ENCODE measurements at regions not wholly inside any gene's neighbourhood (a gene's known extent, or its start where the extent isn't known, plus 50 kb on each side); places are given as distances from the start of the nearest gene placed in this dataset.
A peak's percentile ranks its signal among the peaks of the same experiment; 100 is the strongest.

DNA sequence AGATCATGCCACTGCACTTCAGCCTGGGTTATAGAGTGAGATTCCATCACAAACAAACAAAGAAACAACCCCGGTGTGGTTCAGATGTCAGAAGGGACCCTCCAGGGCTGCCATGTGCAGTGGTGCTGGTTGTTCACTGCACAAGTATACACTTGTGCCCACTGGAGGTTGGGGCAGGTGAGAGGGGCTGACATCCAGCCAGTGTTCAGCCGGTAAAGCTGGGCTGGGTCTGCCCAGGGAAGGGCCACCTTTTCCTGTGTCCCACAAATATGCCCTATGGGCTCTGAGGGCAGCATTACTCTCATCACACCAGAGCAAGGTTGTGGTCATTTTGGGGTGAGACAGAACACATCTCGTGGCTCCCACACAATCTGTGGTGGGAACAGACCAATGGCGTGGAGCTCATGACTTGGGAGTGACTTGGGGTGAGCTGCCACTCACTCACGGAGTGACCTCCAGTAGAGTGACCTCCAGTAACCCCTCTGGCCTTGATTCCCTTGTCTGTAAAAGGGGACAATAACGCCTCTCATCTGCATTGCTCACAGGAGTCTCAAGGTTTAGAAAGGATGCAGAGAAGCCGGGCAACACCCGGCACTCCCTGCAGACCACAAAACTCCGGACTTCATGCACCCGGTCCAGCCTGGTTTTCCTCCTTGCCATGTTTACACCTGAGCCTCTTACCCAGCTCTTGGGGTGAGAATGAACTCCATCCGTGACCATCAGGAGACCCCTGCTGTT, 69.0 kb upstream of the VRK1 start:
- no peak for DNase-seq

DNA sequence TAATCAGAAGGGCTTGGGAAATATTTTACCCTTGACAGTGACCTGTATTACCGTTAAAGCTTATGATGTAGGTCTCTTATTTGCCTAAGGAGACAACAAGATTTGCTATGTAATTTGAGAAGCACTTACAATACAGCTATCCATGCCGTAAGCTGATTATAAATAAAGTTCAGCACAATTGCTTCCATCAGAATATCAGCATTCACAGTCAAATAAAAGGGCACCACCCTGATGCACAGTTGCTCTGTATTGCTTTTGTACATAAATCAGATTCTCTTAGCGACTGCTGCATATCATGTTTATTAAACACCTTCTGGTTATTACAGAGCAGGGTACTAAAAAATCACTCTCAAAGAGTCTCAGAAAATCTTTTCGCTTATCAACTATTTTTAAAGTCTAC, 67.3 kb upstream of the VRK1 start:
- DNase-seq, result no peak

DNA sequence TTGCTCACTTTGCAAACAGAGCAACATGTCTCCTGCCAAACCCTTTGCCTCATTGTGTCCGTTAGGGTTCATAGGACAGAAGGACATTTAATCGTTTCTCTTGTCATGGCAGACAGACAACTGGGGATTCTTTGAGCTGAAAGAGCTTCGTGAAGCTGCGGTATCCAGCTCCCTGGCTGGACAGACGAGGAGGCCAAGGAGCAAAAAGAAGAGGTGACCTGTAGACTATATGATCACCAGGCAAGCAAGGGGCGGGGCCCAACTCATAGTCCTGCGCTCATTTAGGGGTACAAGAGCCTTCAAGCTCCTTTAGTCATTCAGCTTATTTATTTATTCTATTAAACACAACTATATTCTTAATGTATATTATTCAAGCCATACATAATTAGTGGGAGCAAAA, 66.8 kb upstream of the VRK1 start:
- DNase-seq, result no peak

DNA sequence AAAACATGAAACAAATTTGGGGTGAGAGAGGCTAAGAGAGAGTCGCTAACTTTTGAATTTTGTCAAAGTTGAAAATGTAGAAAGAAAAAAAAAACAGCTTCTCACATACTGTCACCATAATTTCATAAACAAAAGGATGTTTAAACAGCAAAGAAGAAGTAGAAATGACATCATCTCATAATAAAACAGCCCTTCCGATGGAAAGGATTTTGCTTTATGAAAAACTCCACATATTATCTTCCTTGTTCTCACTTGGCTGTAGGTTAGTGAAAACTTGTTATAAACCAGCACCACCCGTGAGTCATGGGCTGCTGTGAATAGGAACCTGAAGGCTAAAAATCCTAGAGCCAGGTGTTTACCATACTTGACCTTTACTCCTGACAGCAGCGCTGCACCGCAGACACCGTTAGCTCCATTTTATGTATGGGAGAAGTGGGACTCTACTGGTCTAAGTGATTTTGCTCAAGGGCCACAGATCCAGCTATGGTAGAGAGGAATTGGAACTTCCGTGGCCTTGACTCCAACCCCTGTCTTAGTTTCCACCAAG, 63.0 kb upstream of the VRK1 start:
- no peak for DNase-seq

DNA sequence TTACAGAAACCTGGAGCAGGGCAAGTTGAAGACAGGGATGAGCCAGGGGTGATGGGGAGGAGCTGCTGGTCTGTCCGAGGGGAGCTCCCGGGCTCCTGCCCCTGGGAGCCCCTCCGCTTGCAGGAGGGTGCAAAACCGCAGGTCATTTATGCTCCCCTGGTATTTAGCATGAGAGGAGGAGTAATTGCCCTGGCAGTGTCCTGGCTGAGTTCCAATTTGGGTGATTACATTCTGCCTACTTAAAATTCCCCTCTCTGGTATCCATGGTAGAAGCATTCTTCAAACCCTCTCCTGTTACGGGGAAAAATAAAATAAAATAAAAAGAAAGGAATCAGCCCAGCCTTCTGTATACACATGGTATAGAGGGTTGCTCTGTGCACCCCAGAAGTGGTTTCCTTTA, 61.7 kb upstream of the VRK1 start:
- DNase-seq, result no peak

DNA sequence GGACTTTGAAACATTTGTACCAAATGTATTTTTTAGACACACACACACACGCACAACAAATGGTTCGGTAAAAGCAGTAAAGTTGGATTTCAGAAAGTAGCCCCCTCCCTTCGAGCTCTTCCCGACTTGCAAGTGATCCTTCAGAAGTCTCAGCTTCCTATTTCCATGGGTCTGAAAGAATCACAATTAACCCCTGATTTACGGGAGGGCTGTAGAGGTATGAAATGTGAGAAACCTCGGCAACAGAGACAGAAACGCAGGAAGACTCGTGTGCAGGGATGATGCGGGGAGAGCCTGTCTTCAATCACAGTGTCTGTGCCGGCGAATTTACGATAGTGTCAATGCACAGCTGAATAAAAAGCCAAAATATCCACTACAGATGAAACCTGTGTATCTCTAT, 60.7 kb upstream of the VRK1 start:
- no peak for DNase-seq

DNA sequence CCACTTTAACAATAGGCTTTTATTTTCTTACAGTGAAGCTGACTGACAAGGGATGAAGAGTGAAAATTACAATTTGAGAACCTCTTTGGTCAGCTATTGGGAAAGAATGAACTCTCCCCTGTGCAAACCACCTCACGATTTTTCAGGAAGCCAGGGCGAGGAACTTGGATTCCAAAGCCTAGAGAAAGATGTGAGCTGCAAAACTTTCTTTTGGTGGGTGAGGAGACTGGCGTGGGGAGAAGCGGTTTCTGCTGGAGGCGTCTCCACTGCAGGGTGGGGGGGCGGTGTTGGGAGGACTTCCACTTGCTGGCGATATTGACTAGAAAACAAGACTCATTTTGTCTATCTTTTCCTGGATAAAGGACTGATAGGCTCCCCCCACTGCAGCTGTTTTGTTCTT, 59.3 kb upstream of the VRK1 start:
- no peak for DNase-seq

DNA sequence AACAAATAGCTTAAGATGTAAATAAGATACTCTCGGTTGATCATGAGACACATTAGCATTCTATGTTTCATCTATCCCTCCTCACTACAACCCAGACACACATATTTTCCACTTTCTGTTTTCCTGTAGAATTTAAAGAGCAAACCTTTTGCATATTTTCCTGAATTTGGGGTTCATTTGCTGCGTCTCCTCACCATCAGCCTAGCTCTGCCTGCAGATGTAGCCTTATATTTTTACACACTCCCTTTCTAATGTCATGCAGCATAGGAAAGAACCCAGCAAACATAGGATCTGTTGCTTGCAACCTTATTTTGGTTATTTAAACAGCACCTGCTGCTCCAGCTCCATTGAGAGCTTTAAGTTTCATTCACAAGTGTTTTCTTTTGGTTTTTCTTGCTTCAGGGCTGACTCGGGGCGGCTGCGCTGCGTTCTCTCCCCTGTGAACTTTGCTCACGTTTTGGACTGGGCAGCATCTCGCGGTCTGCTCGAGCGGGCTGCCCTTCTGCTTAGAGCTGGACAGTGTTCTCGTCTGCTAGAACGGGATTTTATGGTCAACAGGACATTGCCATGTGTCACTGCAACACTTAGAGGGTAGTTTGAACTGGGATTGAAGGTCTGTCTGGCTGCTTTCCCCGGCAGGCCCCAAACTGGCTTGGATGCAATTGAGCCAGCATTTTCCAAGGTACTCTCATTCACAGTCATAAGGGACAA, 57.8 kb upstream of the VRK1 start:
- no peak for DNase-seq

DNA sequence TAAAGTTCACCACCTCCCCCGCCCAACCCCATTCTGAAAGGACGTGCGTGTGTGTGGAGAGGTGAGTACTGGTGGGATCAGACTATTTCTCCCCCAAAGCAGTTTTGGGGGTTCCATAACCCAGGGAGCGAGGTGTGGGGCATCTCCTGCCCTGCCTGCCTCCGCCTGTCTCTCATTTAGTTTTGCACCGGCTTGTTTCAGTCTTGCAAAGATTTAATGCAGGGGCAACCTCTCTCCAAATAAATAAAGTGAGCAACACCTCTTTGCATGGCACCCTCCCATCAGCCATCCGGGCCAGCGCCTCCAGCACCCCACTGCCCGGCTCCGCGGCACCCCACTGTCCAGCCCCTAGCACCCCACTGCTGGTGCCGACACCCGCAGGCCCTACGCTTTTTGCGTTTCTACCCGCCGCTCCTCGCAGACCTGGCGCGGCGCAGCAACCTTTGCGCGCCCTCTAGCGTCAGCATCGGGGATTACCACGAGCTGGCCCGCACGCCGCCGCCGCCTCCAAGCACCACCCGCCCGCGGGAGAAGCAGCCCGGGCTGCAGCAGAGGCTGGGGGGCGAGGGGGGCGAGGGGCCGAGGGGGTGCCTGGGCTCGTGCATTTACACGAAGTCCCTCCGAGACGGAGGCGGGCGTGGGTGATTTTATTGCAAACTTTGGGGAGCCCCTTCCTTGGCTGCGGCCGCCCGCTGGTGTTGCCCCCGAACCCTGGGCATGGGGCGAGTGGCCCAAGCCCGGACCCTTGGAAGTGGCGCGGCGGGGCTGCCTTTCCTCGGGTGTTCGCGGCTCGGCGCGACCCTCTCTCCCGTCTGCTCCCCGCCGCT, 55.8 kb upstream of the VRK1 start:
- peak; percentile 25 for DNase-seq

DNA sequence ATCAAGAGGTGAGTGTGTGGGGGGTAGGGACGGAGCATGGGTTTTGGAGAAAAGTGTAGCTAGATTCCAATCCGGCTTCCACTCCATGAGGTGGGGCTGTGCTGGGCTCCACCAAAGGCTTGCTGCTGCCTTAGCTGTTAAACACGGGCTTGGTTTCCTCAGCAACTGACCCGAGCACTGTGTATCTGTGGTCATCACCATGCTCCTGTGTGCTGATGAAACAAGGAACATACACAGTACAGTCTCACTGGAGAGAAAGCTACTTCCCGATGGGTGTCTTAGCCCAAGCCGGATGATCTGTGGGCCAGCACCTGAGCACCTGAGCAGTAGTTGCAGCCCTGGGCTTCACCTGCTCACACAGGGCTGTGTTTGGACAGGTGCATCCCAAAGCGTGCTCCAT, 52.9 kb upstream of the VRK1 start:
- no peak for DNase-seq

DNA sequence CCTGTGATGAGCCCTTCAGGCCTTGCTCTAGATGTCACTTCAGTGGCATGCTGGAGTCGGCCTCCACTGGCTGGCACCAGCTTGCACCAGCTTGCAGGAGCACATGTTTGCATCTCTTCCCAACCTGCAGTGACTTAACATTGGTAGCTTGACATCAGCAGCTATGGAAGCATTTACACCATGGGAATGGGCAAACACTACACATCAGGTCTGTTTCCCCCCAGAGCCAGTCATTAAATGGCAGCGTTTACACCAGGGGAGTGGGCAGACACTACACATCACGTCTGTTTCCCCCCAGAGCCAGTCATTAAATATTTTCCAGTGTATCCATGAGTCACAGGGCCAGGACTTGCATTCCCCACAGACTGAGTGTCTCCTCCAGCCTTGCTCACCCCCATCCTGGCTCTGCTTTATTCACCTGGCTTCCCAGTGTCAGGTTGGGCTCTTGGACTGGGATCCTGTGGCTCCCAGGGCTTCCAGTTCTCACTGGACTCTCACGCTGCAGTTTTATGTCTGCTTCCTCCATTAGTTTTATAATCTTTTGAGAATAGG, 51.6 kb upstream of the VRK1 start:
- DNase-seq, result no peak

DNA sequence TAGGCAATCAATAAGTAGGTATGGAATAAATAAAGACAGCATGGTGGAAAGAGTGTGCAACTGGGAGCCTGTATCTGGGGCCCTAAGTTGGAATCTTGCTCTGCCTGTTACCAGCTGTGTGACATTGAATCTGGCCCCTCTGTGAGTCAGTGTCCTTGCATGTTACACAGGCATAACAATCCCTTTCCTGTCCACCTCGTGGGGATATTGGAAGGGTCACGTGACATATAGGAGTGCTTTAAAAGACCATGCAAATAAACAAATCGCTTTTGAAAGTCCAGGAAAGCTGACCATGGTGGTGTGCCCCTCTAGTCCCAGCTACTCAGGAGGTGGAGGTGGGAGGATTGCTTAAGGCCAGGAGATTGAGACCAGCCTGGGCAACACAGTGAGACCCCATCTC, 51.1 kb upstream of the VRK1 start:
- no peak for DNase-seq

DNA sequence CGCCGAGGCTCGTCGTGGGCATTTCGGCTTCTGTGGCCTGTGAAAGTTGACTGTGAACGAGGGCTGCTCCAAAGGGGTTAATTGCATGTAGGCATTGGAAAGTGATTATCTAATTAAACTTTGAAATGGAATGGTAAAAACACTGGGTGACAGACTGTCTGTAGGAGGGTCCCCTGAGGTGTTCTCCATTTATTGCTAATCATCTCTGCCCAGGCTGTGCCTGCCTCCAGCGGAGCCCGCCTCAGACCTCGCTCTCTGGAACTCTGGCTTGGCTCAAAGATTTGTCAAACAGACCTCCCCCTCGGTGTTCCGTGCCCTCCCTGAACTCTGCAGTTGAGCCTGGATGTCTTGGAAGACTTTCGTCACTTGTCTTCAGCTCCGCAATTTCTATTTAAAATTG, 50.2 kb upstream of the VRK1 start:
- DNase-seq, result no peak

Data from occipital lobe (tissue), 1 donor.